COLO668 (cell line): ENCODE measurements at regions not wholly inside any gene's neighbourhood (a gene's known extent, or its start where the extent isn't known, plus 50 kb on each side); places are given as distances from the start of the nearest gene placed in this dataset.

Experiments used
- DNase-seq: peaks from one replicate; lab custom pipeline; 2025; ENCODE audit not compliant: unreplicated experiment; lab: John Stamatoyannopoulos, UW

- DNase-seq: no peak
These were observed 431.3 kb downstream of the MN1 start for GRCh38 chr22:27370269-27370668.

- DNase-seq: no peak
These were observed 430.6 kb downstream of the MN1 start for GRCh38 chr22:27370987-27371386.

GRCh38 chr22:27372364-27372763 lies 429.2 kb downstream of the MN1 start:
- no peak for DNase-seq

GRCh38 chr22:27372969-27373670 lies 428.4 kb downstream of the MN1 start:
- peak; percentile 39 for DNase-seq

GRCh38 chr22:27377501-27378295 lies 423.9 kb downstream of the MN1 start:
- peak; percentile 66 for DNase-seq

- DNase-seq: peak; percentile 17
These were observed 423.2 kb downstream of the MN1 start for GRCh38 chr22:27378311-27378800.

- no peak for DNase-seq
These were observed 422.6 kb downstream of the MN1 start for GRCh38 chr22:27378995-27379394.

- DNase-seq: no peak
These were observed 420.7 kb downstream of the MN1 start for GRCh38 chr22:27380855-27381254.

- DNase-seq: no peak
These were observed 420.0 kb downstream of the MN1 start for GRCh38 chr22:27381552-27381951.

GRCh38 chr22:27381960-27382742 lies 419.4 kb downstream of the MN1 start:
- DNase-seq: no peak

GRCh38 chr22:27382947-27383346 lies 418.6 kb downstream of the MN1 start:
- no peak for DNase-seq

GRCh38 chr22:27383896-27384295 lies 417.7 kb downstream of the MN1 start:
- no peak for DNase-seq

GRCh38 chr22:27385261-27385998 lies 416.1 kb downstream of the MN1 start:
- DNase-seq: no peak

- DNase-seq: peak; percentile 26
These were observed 415.4 kb downstream of the MN1 start for GRCh38 chr22:27386186-27386585.

GRCh38 chr22:27387561-27387960 lies 414.0 kb downstream of the MN1 start:
- DNase-seq: no peak

GRCh38 chr22:27388090-27388600 lies 413.4 kb downstream of the MN1 start:
- no peak for DNase-seq

GRCh38 chr22:27389727-27390075 lies 411.9 kb downstream of the MN1 start:
- no peak for DNase-seq

GRCh38 chr22:27391092-27391770 lies 410.3 kb downstream of the MN1 start:
- no peak for DNase-seq

GRCh38 chr22:27393371-27393770 lies 408.2 kb downstream of the MN1 start:
- peak; percentile 9 for DNase-seq

GRCh38 chr22:27394806-27395404 lies 406.7 kb downstream of the MN1 start:
- no peak for DNase-seq
